Coronary artery (tissue), 2 donors: ENCODE measurements at regions not wholly inside any gene's neighbourhood (a gene's known extent, or its start where the extent isn't known, plus 50 kb on each side); places are given as distances from the start of the nearest gene placed in this dataset.

Experiments
- DNase-seq: peaks from one replicate; pipeline ENCODE4 v3.0.0-alpha.2; 2017; ENCODE audit warnings: low spot score
- H3K27ac ChIP-seq, 2 donors: fragments of 200-600 bp; sonication (generic); one replicate each; pipeline ENCODE4 v1.5.1; 2016 to 2019
- H3K4me3 ChIP-seq: fragments of 200-600 bp; sonication (generic); 2 replicates; pipeline ENCODE4 v1.5.1; 2016; ENCODE audit warnings: mild to moderate bottlenecking, moderate library complexity
- CTCF ChIP-seq: fragments of 200-600 bp; sonication (generic); IDR thresholded peaks from one replicate; pipeline ENCODE4 v1.5.1; 2019; ENCODE audit warnings: antibody characterized with exemption

GRCh38 chr6:25219216-25219916, 59.8 kb upstream of the CARMIL1 start:
- H3K27ac ChIP-seq, result no peak overlapping the region
- no peak for DNase-seq
- TF ChIP-seq CTCF, result no peak
- H3K4me3 ChIP-seq, result no peak overlapping the region

- TF ChIP-seq CTCF, result no peak
- no peak for DNase-seq
- Histone ChIP-seq H3K4me3 (no peak overlapping the region), H3K27ac (no peak overlapping the region)
These were observed 59.3 kb upstream of the CARMIL1 start for GRCh38 chr6:25219917-25220278.

- TF ChIP-seq CTCF, result no peak
- H3K4me3 ChIP-seq, result no peak overlapping the region
- H3K27ac ChIP-seq, result peak overlapping the region in 1 of 2 donors; percentile 47
- no peak for DNase-seq
These were observed 58.3 kb upstream of the CARMIL1 start for GRCh38 chr6:25220857-25221256.

GRCh38 chr6:25222006-25222678, 57.0 kb upstream of the CARMIL1 start:
- Histone ChIP-seq H3K27ac (no peak overlapping the region), H3K4me3 (no peak overlapping the region)
- DNase-seq, result no peak
- no peak for TF ChIP-seq CTCF

- H3K4me3 ChIP-seq, result peak overlapping the region; percentile 62
- peak overlapping the region in 1 of 2 donors; percentile 5 for H3K27ac ChIP-seq
- peak; percentile 79 for TF ChIP-seq CTCF
- DNase-seq, result no peak
These were observed 55.6 kb upstream of the CARMIL1 start for GRCh38 chr6:25223490-25223991.

GRCh38 chr6:25224242-25224641, 54.9 kb upstream of the CARMIL1 start:
- no peak for DNase-seq
- no peak for TF ChIP-seq CTCF
- Histone ChIP-seq H3K27ac (peak overlapping the region in 1 of 2 donors; percentile 5), H3K4me3 (no peak overlapping the region)

- no peak overlapping the region for H3K4me3 ChIP-seq
- no peak overlapping the region for H3K27ac ChIP-seq
- no peak for DNase-seq
- no peak for TF ChIP-seq CTCF
These were observed 51.3 kb upstream of the CARMIL1 start for GRCh38 chr6:25227854-25228253.
